ENCODE measurements at regions not wholly inside any gene's neighbourhood (a gene's known extent, or its start where the extent isn't known, plus 50 kb on each side); places are given as distances from the start of the nearest gene placed in this dataset.

DNA sequence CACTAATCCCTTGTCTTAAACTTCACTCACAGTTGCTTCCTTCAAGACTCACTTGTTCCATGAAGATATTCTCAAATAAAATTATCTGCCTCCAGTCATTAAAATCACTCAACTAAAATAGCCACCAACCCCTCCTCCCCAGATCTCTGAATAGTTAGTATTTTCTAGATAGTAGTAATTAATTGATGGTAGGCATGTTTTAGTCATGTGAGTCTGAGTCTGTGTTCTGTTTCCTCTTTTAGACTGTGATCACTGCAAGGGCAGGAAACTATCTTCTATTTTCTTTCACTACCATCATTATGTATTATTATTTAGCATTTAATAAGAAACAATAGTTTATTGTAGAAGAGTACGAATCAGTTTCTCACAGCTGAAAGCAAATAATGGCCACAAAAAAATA, 1080.5 kb downstream of the IGSF11 start:
- no peaks in the 10 kb centered on the region for H3K27me3 ChIP-seq (ENCODE audit: control insufficient read depth, insufficient read depth, low read length)
- H3K4me3 ChIP-seq (ENCODE audit: low read length in 3 of 3) = no peak overlapping the region
- no peak for FAIRE-seq
- H3K4me1 ChIP-seq (ENCODE audit: control insufficient read depth in 2 of 3, insufficient read depth in 2 of 3, low read depth in 1 of 3, low read length in 3 of 3) = no peaks in the 10 kb centered on the region
- peaks cover 0 to 1% (median 0%) of the 10 kb centered on the region in 3 donors for H3K9me3 ChIP-seq (ENCODE audit: control insufficient read depth in 2 of 3, insufficient read depth in 1 of 3, low read length in 3 of 3)
- H3K36me3 ChIP-seq (ENCODE audit: control insufficient read depth in 2 of 3, insufficient read depth in 3 of 3, low read length in 3 of 3) = no peaks in the 10 kb centered on the region
- no peak for DNase-seq
- intact Hi-C loops (cut with DNase I) = no loop called here
- H3K27ac ChIP-seq (ENCODE audit: low read depth in 2 of 2, low read length in 2 of 2) = no peak overlapping the region
- H3K9ac ChIP-seq (ENCODE audit: low read length in 3 of 3) = no peak overlapping the region
- TF ChIP-seq, protein P1, sequence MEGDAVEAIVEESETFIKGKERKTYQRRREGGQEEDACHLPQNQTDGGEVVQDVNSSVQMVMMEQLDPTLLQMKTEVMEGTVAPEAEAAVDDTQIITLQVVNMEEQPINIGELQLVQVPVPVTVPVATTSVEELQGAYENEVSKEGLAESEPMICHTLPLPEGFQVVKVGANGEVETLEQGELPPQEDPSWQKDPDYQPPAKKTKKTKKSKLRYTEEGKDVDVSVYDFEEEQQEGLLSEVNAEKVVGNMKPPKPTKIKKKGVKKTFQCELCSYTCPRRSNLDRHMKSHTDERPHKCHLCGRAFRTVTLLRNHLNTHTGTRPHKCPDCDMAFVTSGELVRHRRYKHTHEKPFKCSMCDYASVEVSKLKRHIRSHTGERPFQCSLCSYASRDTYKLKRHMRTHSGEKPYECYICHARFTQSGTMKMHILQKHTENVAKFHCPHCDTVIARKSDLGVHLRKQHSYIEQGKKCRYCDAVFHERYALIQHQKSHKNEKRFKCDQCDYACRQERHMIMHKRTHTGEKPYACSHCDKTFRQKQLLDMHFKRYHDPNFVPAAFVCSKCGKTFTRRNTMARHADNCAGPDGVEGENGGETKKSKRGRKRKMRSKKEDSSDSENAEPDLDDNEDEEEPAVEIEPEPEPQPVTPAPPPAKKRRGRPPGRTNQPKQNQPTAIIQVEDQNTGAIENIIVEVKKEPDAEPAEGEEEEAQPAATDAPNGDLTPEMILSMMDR (IDR thresholded peaks at IDR 0.05; ENCODE audit: borderline replicate concordance, extremely low read depth, insufficient read depth) = no peak

DNA sequence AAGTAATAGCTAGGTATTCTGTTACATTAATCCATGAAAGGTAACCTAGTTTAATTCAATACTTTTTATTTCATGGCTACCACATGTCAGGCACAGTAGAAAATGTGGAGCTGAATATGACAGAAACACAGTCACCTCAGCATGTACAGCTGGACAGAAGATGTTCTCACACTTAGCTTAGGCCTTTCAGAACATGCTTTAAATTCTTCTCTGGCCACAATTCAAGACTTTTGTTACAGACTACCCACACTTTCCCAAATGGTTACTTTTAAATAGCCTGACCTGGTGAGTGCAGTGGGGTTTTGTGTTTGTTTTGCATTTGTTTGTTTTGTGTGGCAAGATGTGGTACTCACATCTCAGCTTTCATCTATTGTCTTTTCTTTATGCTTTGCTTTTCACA, 1079.5 kb downstream of the IGSF11 start:
- no peak for FAIRE-seq
- no peak overlapping the region for H3K9ac ChIP-seq (ENCODE audit: low read length in 3 of 3)
- DNase-seq = no peak
- H3K9me3 ChIP-seq (ENCODE audit: control insufficient read depth in 2 of 3, insufficient read depth in 1 of 3, low read length in 3 of 3) = no peaks in the 10 kb centered on the region
- H3K4me3 ChIP-seq (ENCODE audit: low read length in 3 of 3) = no peak overlapping the region
- TF ChIP-seq, protein P1 (IDR thresholded peaks at IDR 0.05; ENCODE audit: borderline replicate concordance, extremely low read depth, insufficient read depth) = no peak
- H3K27me3 ChIP-seq (ENCODE audit: control insufficient read depth, insufficient read depth, low read length) = no peaks in the 10 kb centered on the region
- H3K36me3 ChIP-seq (ENCODE audit: control insufficient read depth in 2 of 3, insufficient read depth in 3 of 3, low read length in 3 of 3) = no peaks in the 10 kb centered on the region
- intact Hi-C loops (cut with DNase I) = no loop called here
- no peaks in the 10 kb centered on the region for H3K4me1 ChIP-seq (ENCODE audit: control insufficient read depth in 2 of 3, insufficient read depth in 2 of 3, low read depth in 1 of 3, low read length in 3 of 3)
- H3K27ac ChIP-seq (ENCODE audit: low read depth in 2 of 2, low read length in 2 of 2) = no peak overlapping the region

DNA sequence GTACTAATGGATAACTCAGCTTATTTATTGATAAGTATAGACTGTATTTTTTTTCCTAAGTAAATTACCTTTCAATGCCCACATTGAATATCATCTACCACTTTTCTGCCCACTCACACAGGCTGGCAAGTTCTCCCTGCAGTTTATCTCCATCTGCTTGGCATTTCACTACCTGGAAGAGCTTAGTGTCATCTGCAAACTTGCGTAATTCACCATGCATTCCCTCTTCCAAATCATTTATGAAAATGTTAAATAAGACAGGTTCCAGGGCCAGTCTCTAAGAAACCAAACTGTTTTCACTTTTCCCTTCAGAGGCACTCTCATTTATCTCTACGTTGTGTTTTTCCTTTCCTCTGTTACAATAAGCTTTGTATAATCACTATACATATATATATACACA, 1076.6 kb downstream of the IGSF11 start:
- Histone ChIP-seq H3K4me3 (ENCODE audit: low read length in 3 of 3) (no peak overlapping the region), H3K9me3 (ENCODE audit: control insufficient read depth in 2 of 3, insufficient read depth in 1 of 3, low read length in 3 of 3) (no peaks in the 10 kb centered on the region), H3K4me1 (ENCODE audit: control insufficient read depth in 2 of 3, insufficient read depth in 2 of 3, low read depth in 1 of 3, low read length in 3 of 3) (no peaks in the 10 kb centered on the region), H3K36me3 (ENCODE audit: control insufficient read depth in 2 of 3, insufficient read depth in 3 of 3, low read length in 3 of 3) (no peaks in the 10 kb centered on the region), H3K27ac (ENCODE audit: low read depth in 2 of 2, low read length in 2 of 2) (no peak overlapping the region), H3K9ac (ENCODE audit: low read length in 3 of 3) (no peak overlapping the region), H3K27me3 (ENCODE audit: control insufficient read depth, insufficient read depth, low read length) (no peaks in the 10 kb centered on the region)
- FAIRE-seq (no peak), DNase-seq (no peak)
- TF ChIP-seq, protein P1 (IDR thresholded peaks at IDR 0.05; ENCODE audit: borderline replicate concordance, extremely low read depth, insufficient read depth) = no peak
- intact Hi-C loops (cut with DNase I) = no loop called here

DNA sequence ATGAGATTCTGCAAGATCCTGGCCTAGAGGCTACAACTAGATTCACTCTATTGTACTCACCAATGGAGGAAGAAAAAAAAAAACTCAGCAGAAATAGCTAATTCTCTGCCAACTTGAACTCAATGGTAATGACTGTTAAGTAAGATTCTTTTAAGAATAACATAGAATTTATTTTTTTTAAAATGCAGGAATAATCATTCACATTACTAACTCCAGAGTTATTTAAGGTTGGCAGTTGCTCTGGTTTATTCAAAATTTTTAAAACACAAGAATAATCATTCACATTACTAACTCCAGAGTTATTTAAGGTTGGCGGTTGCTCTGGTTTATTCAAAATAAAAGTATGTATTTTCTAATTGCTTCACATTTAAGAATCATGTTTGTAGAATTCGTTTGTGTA, 1071.9 kb downstream of the IGSF11 start:
- intact Hi-C loops (cut with DNase I) = no loop called here
- DNase-seq = no peak
- no peak overlapping the region for H3K9ac ChIP-seq (ENCODE audit: low read length in 3 of 3)
- H3K9me3 ChIP-seq (ENCODE audit: control insufficient read depth in 2 of 3, insufficient read depth in 1 of 3, low read length in 3 of 3) = no peaks in the 10 kb centered on the region
- no peaks in the 10 kb centered on the region for H3K27me3 ChIP-seq (ENCODE audit: control insufficient read depth, insufficient read depth, low read length)
- no peak for FAIRE-seq
- H3K36me3 ChIP-seq (ENCODE audit: control insufficient read depth in 2 of 3, insufficient read depth in 3 of 3, low read length in 3 of 3) = no peaks in the 10 kb centered on the region
- no peak overlapping the region for H3K27ac ChIP-seq (ENCODE audit: low read depth in 2 of 2, low read length in 2 of 2)
- no peaks in the 10 kb centered on the region for H3K4me1 ChIP-seq (ENCODE audit: control insufficient read depth in 2 of 3, insufficient read depth in 2 of 3, low read depth in 1 of 3, low read length in 3 of 3)
- TF ChIP-seq, protein P1 (IDR thresholded peaks at IDR 0.05; ENCODE audit: borderline replicate concordance, extremely low read depth, insufficient read depth) = no peak
- no peak overlapping the region for H3K4me3 ChIP-seq (ENCODE audit: low read length in 3 of 3)

Data from kidney (tissue), 13 donors.